GM12878 (cell line): ENCODE measurements at regions not wholly inside any gene's neighbourhood (a gene's known extent, or its start where the extent isn't known, plus 50 kb on each side); places are given as distances from the start of the nearest gene placed in this dataset.

Experiments
- ATAC-seq: fragments of 200-7000 bp; cut with Tn5 transposase; 3 replicates; pipeline ENCODE4 v1.9.1; 2020; ENCODE audit warnings: mild to moderate bottlenecking, moderate library complexity
- BruUV-seq: library from RNA; stranded (reverse); fragments of 400-500 nt; replicated peaks from 2 replicates; lab custom pipeline; 2021; lab: Mats Ljungman, UMichigan
- CTCF ChIA-PET: fragments of 300-600 bp; sonication (Branson Sonifier 250); formaldehyde crosslinking; extraction: SDS; loops from one replicate; lab custom pipeline; 2021; ENCODE audit warnings: inconsistent platforms; lab: Yijun Ruan, JAX
- POLR2A ChIA-PET: fragments of 350-600 bp; formaldehyde crosslinking; extraction: SDS; loops from one replicate; lab custom pipeline; 2021; ENCODE audit warnings: inconsistent platforms; lab: Charles Lee
- RAD21 ChIA-PET: fragments of 300-600 bp; sonication (Branson Sonifier 250); formaldehyde crosslinking; loops from one replicate; lab custom pipeline; 2023; ENCODE audit warnings: antibody characterized with exemption; ENCODE audit not compliant: unreplicated experiment; lab: Charles Lee
- SMC1A ChIA-PET: fragments of 300-600 bp; sonication (Branson Sonifier 250); formaldehyde crosslinking; loops from one replicate; lab custom pipeline; 2023; ENCODE audit not compliant: unreplicated experiment, uncharacterized antibody; lab: Charles Lee
- DNase-seq: peaks from one replicate; pipeline ENCODE4 v3.0.0-alpha.2; 2011; ENCODE audit warnings: low read depth, low spot score
- FAIRE-seq: peaks from 3 replicates; lab custom pipeline; 2011; peaks lifted over from hg19 to GRCh38; lab: Jason Lieb, UNC
- H2AFZ ChIP-seq: 2 replicates; pipeline ENCODE4 v1.6.0; 2011; ENCODE audit warnings: low read depth, low read length, control low read depth; ENCODE audit not compliant: control insufficient read depth
- H3K27ac ChIP-seq: 2 replicates; pipeline ENCODE4 v1.5.1; 2011; ENCODE audit warnings: control low read depth; ENCODE audit not compliant: control insufficient read depth, insufficient read depth
- H3K27me3 ChIP-seq, 2 experiments: replicated peaks in 1 of 2; 2 replicates each; pipeline versions ENCODE4 v1.6.0 to v1.6.1; 2011; ENCODE audit warnings: low read length in 1 of 2; ENCODE audit not compliant: control insufficient read depth in 2 of 2, insufficient read depth in 2 of 2
- H3K36me3 ChIP-seq, 2 experiments: 2 replicates each; pipeline ENCODE4 v1.5.1; 2011; ENCODE audit warnings: low read length in 1 of 2; ENCODE audit not compliant: control insufficient read depth in 2 of 2, insufficient read depth in 2 of 2
- H3K4me1 ChIP-seq: 2 replicates; pipeline ENCODE4 v1.6.1; 2011; ENCODE audit warnings: mild to moderate bottlenecking, low read length, moderate library complexity, mixed read lengths; ENCODE audit not compliant: control insufficient read depth, insufficient read depth
- H3K4me2 ChIP-seq: 2 replicates; pipeline ENCODE4 v1.6.0; 2011; ENCODE audit warnings: control low read depth; ENCODE audit not compliant: control insufficient read depth, insufficient read depth
- H3K4me3 ChIP-seq: fragments of 200-600 bp; sonication (generic); 2 replicates; pipeline ENCODE4 v1.5.1; 2016
- H3K79me2 ChIP-seq: 2 replicates; pipeline ENCODE4 v1.6.0; 2011; ENCODE audit warnings: low read length; ENCODE audit not compliant: control insufficient read depth, insufficient read depth
- H3K9ac ChIP-seq: 2 replicates; pipeline ENCODE4 v1.8.0; 2011; ENCODE audit warnings: low read length, control low read depth, mixed read lengths; ENCODE audit not compliant: control insufficient read depth, insufficient read depth
- H3K9me3 ChIP-seq: replicated peaks from 3 replicates; pipeline ENCODE4 v1.5.1; 2011; ENCODE audit warnings: mild to moderate bottlenecking, low read length; ENCODE audit not compliant: control insufficient read depth, insufficient read depth
- H4K20me1 ChIP-seq: 2 replicates; pipeline ENCODE4 v1.6.0; 2011; ENCODE audit not compliant: control insufficient read depth, insufficient read depth
- BCL11A ChIP-seq: IDR thresholded peaks from 2 replicates; pipeline ENCODE4 v1.6.1; 2011; ENCODE audit warnings: low read depth, low read length
- CTCF ChIP-seq, 3 experiments: IDR thresholded peaks in 2 of 3; conservative IDR thresholded peaks in 1 of 3; 2 replicates each; pipeline ENCODE4 v1.5.1; 2011; ENCODE audit warnings: low read depth in 3 of 3, low read length in 3 of 3, mild to moderate bottlenecking in 3 of 3, control low read depth in 2 of 3, moderate library complexity in 2 of 3, inconsistent platforms in 1 of 3, mixed read lengths in 1 of 3; ENCODE audit not compliant: control insufficient read depth in 2 of 3, insufficient read depth in 1 of 3; ENCODE audit errors: extremely low read depth in 1 of 3
- SMC3 ChIP-seq: IDR thresholded peaks from 2 replicates; pipeline ENCODE4 v1.6.1; 2011; ENCODE audit warnings: low read length, improper control_type of control experiment, borderline replicate concordance
- SUPT20H ChIP-seq: IDR thresholded peaks from 2 replicates; pipeline ENCODE4 v1.6.1; 2011; ENCODE audit warnings: low read depth, mild to moderate bottlenecking, low read length, moderate library complexity, borderline replicate concordance; ENCODE audit not compliant: control insufficient read depth
- TAF1 ChIP-seq: IDR thresholded peaks from 2 replicates; pipeline ENCODE4 v1.6.1; 2011; ENCODE audit warnings: mild to moderate bottlenecking, low read depth, low read length, borderline replicate concordance
- USF1 ChIP-seq: IDR thresholded peaks from 2 replicates; pipeline ENCODE4 v1.6.1; 2011; ENCODE audit warnings: borderline replicate concordance, low read depth, mild to moderate bottlenecking, moderate library complexity, mixed read lengths, low read length; ENCODE audit not compliant: insufficient read depth; ENCODE audit errors: extremely low read length
- ZNF217 ChIP-seq: fragments of 450-650 bp; IDR thresholded peaks from 2 replicates; pipeline ENCODE4 v1.6.1; 2017; ENCODE audit warnings: antibody characterized with exemption, mild to moderate bottlenecking
- WGBS: methylation state at CpG from one replicate; pipeline ENCODE4 v1.1.6; 2016; ENCODE audit warnings: low lambda C conversion rate; ENCODE audit not compliant: insufficient replicate concordance, insufficient coverage; ENCODE audit errors: missing lambda C conversion rate; 5-methylcytosine and 5-hydroxymethylcytosine counted together
- in situ Hi-C: fragments of 300-500 bp; cut with MboI; formaldehyde crosslinking; loops from 9 replicates; pipeline ENCODE4 v1.14.3; 2018; ENCODE audit warnings: mixed read lengths
- intact Hi-C: fragments of 100-400 bp; cut with micrococcal nuclease; formaldehyde crosslinking; loops from one replicate; pipeline ENCODE4 v1.14.2; 2022; ENCODE audit not compliant: unreplicated experiment

- ChIA-PET SMC1A (interaction anchor here (0.7 to 1.5 kb wide), 2 partner anchors 9 to 574 kb away, joined by 3 to 4 read pairs; no protein-coding TSS in a partner anchor), CTCF (interaction anchor here (0.9 kb wide), 1 partner anchor 12 kb away, joined by 3 read pairs; no protein-coding TSS in a partner anchor), RAD21 (no interaction called here), POLR2A (no interaction called here)
- no peak overlapping the region for H3K9ac ChIP-seq
- H4K20me1 ChIP-seq: no peaks in the 10 kb centered on the region
- no peak for FAIRE-seq
- BruUV-seq: no TSS peak
- no peaks in the 10 kb centered on the region for H3K27me3 ChIP-seq
- no peaks in the 10 kb centered on the region for H3K36me3 ChIP-seq
- no peaks in the 10 kb centered on the region for H3K9me3 ChIP-seq
- no peak overlapping the region for H3K4me2 ChIP-seq
- intact Hi-C loops (no loop called here), in situ Hi-C loops (no loop called here)
- no peak for DNase-seq
- WGBS: 21% methylated on average over 1 of the region's 1 CpG
- H3K27ac ChIP-seq: no peak overlapping the region
- no peak for TF ChIP-seq TAF1
- TF ChIP-seq CTCF (IDR thresholded peaks at IDR 0.05 in 2 of 3, conservative IDR thresholded peaks at IDR 0.05 in 1 of 3; ENCODE audit: control insufficient read depth in 2 of 3, extremely low read depth in 1 of 3, insufficient read depth in 1 of 3, low read depth in 3 of 3, low read length in 3 of 3): no peak
- TF ChIP-seq SUPT20H: no peak
- no peak for TF ChIP-seq BCL11A
- TF ChIP-seq ZNF217: no peak
- no peak for TF ChIP-seq SMC3
- no peak for TF ChIP-seq USF1
- H3K4me1 ChIP-seq: peaks cover 16% of the 10 kb centered on the region
- ATAC-seq: no peak
- H3K79me2 ChIP-seq: no peaks in the 10 kb centered on the region
- H2AFZ ChIP-seq: no peak overlapping the region
- no peak overlapping the region for H3K4me3 ChIP-seq
Observed at GRCh38 chr3:192079098-192079497, 618.1 kb downstream of the PYDC2 start.
